HCT116 (cell line): ENCODE measurements at regions not wholly inside any gene's neighbourhood (a gene's known extent, or its start where the extent isn't known, plus 50 kb on each side); places are given as distances from the start of the nearest gene placed in this dataset.

Source experiments
- ATAC-seq: fragments of 200-7000 bp; cut with Tn5 transposase; 2 replicates; pipeline ENCODE4 v1.9.1; 2020; ENCODE audit warnings: mild to moderate bottlenecking, moderate library complexity
- BruUV-seq: library from RNA; stranded (reverse); fragments of 400-500 nt; replicated peaks from 2 replicates; lab custom pipeline; 2021; lab: Mats Ljungman, UMichigan
- CTCF ChIA-PET: fragments of 300-600 bp; sonication (Branson Sonifier 250); formaldehyde crosslinking; loops from one replicate; lab custom pipeline; 2021; ENCODE audit warnings: antibody characterized with exemption; lab: Charles Lee
- POLR2A ChIA-PET: fragments of 300-600, 350-600 bp; sonication (Branson Sonifier 250); formaldehyde crosslinking; loops from one replicate; lab custom pipeline; 2021; ENCODE audit warnings: antibody characterized with exemption; lab: Charles Lee
- RAD21 ChIA-PET, 2 experiments: fragments of 300-600 bp; sonication (Branson Sonifier 250); formaldehyde crosslinking; loops; one replicate each; lab custom pipeline; 2023; ENCODE audit warnings: low total read pairs in 2 of 2; ENCODE audit not compliant: uncharacterized antibody in 2 of 2, unreplicated experiment in 2 of 2, low non-redundant PET in 1 of 2; lab: Charles Lee
- DNase-seq: peaks from one replicate; pipeline ENCODE4 v3.0.0-alpha.2; 2010; ENCODE audit warnings: low read depth, low spot score
- H2AFZ ChIP-seq: fragments of 200-600 bp; shearing (Covaris generic), sonication (generic); 2 replicates; pipeline ENCODE4 v1.6.1; 2017; ENCODE audit warnings: low read depth, mixed run types, mixed read lengths, antibody characterized with exemption, low read length; ENCODE audit not compliant: poor library complexity, severe bottlenecking
- H3K27ac ChIP-seq: 2 replicates; pipeline ENCODE4 v1.5.1; 2012; ENCODE audit warnings: low read depth, low read length
- H3K27me3 ChIP-seq: fragments of 200-600 bp; sonication (generic); 2 replicates; pipeline ENCODE4 v1.6.1; 2016; ENCODE audit warnings: mixed run types, low read length, mixed read lengths; ENCODE audit not compliant: insufficient read depth
- H3K36me3 ChIP-seq, 2 experiments: fragments of 200-500 bp in 1 of 2; fragments of 200-600 bp in 1 of 2; sonication (Bioruptor generic) in 1 of 2; sonication (generic) in 1 of 2; 2 replicates each; pipeline versions ENCODE4 v1.5.1 to v1.6.1; 2014 to 2016; ENCODE audit warnings: low read length in 2 of 2, inconsistent platforms in 1 of 2, mixed read lengths in 1 of 2, mixed run types in 1 of 2; ENCODE audit not compliant: insufficient read depth in 2 of 2, control insufficient read depth in 1 of 2
- H3K4me1 ChIP-seq, 2 experiments: fragments of 200-600 bp in 1 of 2; sonication (generic) in 1 of 2; 2 replicates each; pipeline versions ENCODE4 v1.5.1 to v1.6.1; 2012 to 2017; ENCODE audit warnings: low read length in 2 of 2, inconsistent platforms in 1 of 2, mild to moderate bottlenecking in 1 of 2, mixed read lengths in 1 of 2, mixed run types in 1 of 2, moderate library complexity in 1 of 2; ENCODE audit not compliant: insufficient read depth in 2 of 2, control insufficient read depth in 1 of 2
- H3K4me2 ChIP-seq: fragments of 200-600 bp; sonication (generic); 2 replicates; pipeline ENCODE4 v1.6.1; 2017; ENCODE audit warnings: mixed run types, low read length, mixed read lengths
- H3K4me3 ChIP-seq, 2 experiments: fragments of 200-600 bp in 1 of 2; sonication (generic) in 1 of 2; replicated peaks in 1 of 2; 2 replicates each; pipeline ENCODE4 v1.5.1; 2011 to 2016; ENCODE audit warnings: low read length in 2 of 2, control low read depth in 1 of 2, low read depth in 1 of 2, mild to moderate bottlenecking in 1 of 2, mixed read lengths in 1 of 2, mixed run types in 1 of 2
- H3K79me2 ChIP-seq: fragments of 200-600 bp; sonication (generic); 2 replicates; pipeline ENCODE4 v1.6.1; 2017; ENCODE audit warnings: mild to moderate bottlenecking, mixed run types, low read length, moderate library complexity, mixed read lengths; ENCODE audit not compliant: insufficient read depth
- H3K9ac ChIP-seq: fragments of 200-600 bp; sonication (generic); 2 replicates; pipeline ENCODE4 v1.6.1; 2016; ENCODE audit warnings: low read length, mixed read lengths
- H3K9me2 ChIP-seq: fragments of 200-600 bp; sonication (generic), shearing (Covaris generic); 2 replicates; pipeline ENCODE4 v1.6.1; 2017; ENCODE audit warnings: mixed run types, mild to moderate bottlenecking, moderate library complexity; ENCODE audit not compliant: insufficient read depth
- H3K9me3 ChIP-seq, 2 experiments: fragments of 200-500 bp in 1 of 2; fragments of 200-600 bp in 1 of 2; sonication (Bioruptor generic) in 1 of 2; sonication (generic) in 1 of 2; 2 replicates each; pipeline ENCODE4 v1.6.1; 2014 to 2017; ENCODE audit warnings: low read length in 2 of 2, mixed read lengths in 2 of 2, inconsistent platforms in 1 of 2, low read depth in 1 of 2, mild to moderate bottlenecking in 1 of 2, mixed run types in 1 of 2, moderate library complexity in 1 of 2; ENCODE audit not compliant: control insufficient read depth in 1 of 2, insufficient read depth in 1 of 2
- H4K20me1 ChIP-seq: fragments of 200-600 bp; sonication (generic), shearing (Covaris generic); 2 replicates; pipeline ENCODE4 v1.6.1; 2017; ENCODE audit warnings: mixed run types, mild to moderate bottlenecking, moderate library complexity; ENCODE audit not compliant: insufficient read depth
- CEBPB ChIP-seq: IDR thresholded peaks from 2 replicates; pipeline ENCODE4 v1.6.1; 2012; ENCODE audit warnings: low read depth
- CTCF ChIP-seq, 3 experiments: fragments of 200-600 bp in 1 of 3; sonication (generic) in 1 of 3; IDR thresholded peaks in 2 of 3; conservative IDR thresholded peaks in 1 of 3; 2 replicates each; pipeline ENCODE4 v1.5.1; 2012 to 2017; ENCODE audit warnings: low read depth in 2 of 3, low read length in 2 of 3, antibody characterized with exemption in 1 of 3, borderline replicate concordance in 1 of 3, control low read depth in 1 of 3, mild to moderate bottlenecking in 1 of 3, mixed read lengths in 1 of 3, mixed run types in 1 of 3, moderate library complexity in 1 of 3; ENCODE audit not compliant: insufficient read depth in 1 of 3
- EGR1 ChIP-seq: IDR thresholded peaks from 2 replicates; pipeline ENCODE4 v1.6.1; 2012; ENCODE audit warnings: low read depth
- EZH2phosphoT487 ChIP-seq: fragments of 200-600 bp; IDR thresholded peaks from 2 replicates; pipeline ENCODE4 v1.6.1; 2018; ENCODE audit warnings: antibody characterized with exemption, borderline replicate concordance
- POLR2A ChIP-seq: IDR thresholded peaks from 2 replicates; pipeline ENCODE4 v1.7.0; 2011; ENCODE audit warnings: borderline replicate concordance; ENCODE audit not compliant: insufficient read depth, insufficient read length; ENCODE audit errors: extremely low read depth
- POLR2AphosphoS5 ChIP-seq: IDR thresholded peaks from 2 replicates; pipeline ENCODE4 v1.6.1; 2011; ENCODE audit warnings: mild to moderate bottlenecking, low read depth, low read length, moderate library complexity
- SIN3A ChIP-seq: IDR thresholded peaks from 2 replicates; pipeline ENCODE4 v1.6.1; 2012; ENCODE audit warnings: low read depth
- SP1 ChIP-seq: IDR thresholded peaks from 2 replicates; pipeline ENCODE4 v1.6.1; 2012; ENCODE audit warnings: low read depth
- SRF ChIP-seq: IDR thresholded peaks from 2 replicates; pipeline ENCODE4 v1.6.1; 2012; ENCODE audit warnings: low read depth
- ZBTB33 ChIP-seq: IDR thresholded peaks from 2 replicates; pipeline ENCODE4 v1.6.1; 2011; ENCODE audit warnings: mild to moderate bottlenecking, low read length, moderate library complexity; ENCODE audit not compliant: insufficient replicate concordance; ENCODE audit errors: extremely low read depth
- intact Hi-C: fragments of 100-400 bp; cut with micrococcal nuclease; formaldehyde crosslinking; loops from 2 replicates; pipeline ENCODE4 v1.10.0; 2022
- TF ChIP-seq, protein P1 (sequence below): IDR thresholded peaks from 2 replicates; pipeline ENCODE4 v1.6.1; 2012; ENCODE audit warnings: low read depth
- TF ChIP-seq, protein P2 (sequence below): IDR thresholded peaks from 2 replicates; pipeline ENCODE4 v1.6.1; 2012

DNA sequence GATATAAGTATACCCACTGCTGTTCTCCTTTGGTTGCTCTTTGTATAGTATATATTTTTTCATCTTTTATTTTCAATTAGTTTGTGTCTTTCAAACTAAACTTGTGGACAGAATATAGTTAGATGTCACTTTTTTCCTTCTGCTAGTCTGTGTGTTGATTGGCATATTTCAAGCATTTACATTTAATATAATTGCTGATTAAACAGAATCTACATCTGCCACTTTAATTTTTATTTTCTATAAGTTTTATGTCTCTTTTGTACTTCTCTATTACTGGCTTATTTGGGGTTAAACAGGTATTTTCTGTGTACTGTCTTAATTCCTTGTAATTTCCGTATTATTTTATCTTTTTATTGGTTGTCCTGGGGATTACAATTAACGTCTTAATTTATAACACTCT is 74.4 kb upstream of the CHODL start:
- no peak overlapping the region for H2AFZ ChIP-seq
- H4K20me1 ChIP-seq: no peaks in the 10 kb centered on the region
- no peak overlapping the region for H3K4me3 ChIP-seq
- ATAC-seq: no peak
- CTCF ChIA-PET: no interaction called here
- TF ChIP-seq CEBPB (no peak), CTCF (IDR thresholded peaks at IDR 0.05 in 2 of 3, conservative IDR thresholded peaks at IDR 0.05 in 1 of 3; ENCODE audit: borderline replicate concordance in 1 of 3, insufficient read depth in 1 of 3, low read depth in 2 of 3, low read length in 2 of 3) (no peak), EGR1 (no peak), EZH2phosphoT487 (no peak), SIN3A (no peak), SRF (no peak), POLR2AphosphoS5 (no peak), ZBTB33 (no peak), SP1 (no peak), POLR2A (no peak)
- TF ChIP-seq, protein P1, sequence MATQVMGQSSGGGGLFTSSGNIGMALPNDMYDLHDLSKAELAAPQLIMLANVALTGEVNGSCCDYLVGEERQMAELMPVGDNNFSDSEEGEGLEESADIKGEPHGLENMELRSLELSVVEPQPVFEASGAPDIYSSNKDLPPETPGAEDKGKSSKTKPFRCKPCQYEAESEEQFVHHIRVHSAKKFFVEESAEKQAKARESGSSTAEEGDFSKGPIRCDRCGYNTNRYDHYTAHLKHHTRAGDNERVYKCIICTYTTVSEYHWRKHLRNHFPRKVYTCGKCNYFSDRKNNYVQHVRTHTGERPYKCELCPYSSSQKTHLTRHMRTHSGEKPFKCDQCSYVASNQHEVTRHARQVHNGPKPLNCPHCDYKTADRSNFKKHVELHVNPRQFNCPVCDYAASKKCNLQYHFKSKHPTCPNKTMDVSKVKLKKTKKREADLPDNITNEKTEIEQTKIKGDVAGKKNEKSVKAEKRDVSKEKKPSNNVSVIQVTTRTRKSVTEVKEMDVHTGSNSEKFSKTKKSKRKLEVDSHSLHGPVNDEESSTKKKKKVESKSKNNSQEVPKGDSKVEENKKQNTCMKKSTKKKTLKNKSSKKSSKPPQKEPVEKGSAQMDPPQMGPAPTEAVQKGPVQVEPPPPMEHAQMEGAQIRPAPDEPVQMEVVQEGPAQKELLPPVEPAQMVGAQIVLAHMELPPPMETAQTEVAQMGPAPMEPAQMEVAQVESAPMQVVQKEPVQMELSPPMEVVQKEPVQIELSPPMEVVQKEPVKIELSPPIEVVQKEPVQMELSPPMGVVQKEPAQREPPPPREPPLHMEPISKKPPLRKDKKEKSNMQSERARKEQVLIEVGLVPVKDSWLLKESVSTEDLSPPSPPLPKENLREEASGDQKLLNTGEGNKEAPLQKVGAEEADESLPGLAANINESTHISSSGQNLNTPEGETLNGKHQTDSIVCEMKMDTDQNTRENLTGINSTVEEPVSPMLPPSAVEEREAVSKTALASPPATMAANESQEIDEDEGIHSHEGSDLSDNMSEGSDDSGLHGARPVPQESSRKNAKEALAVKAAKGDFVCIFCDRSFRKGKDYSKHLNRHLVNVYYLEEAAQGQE: no peak
- TF ChIP-seq, protein P2, sequence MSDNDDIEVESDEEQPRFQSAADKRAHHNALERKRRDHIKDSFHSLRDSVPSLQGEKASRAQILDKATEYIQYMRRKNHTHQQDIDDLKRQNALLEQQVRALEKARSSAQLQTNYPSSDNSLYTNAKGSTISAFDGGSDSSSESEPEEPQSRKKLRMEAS: no peak
- TF ChIP-seq, all 23 proteins: peak for 0
- no TSS peak for BruUV-seq
- no peak overlapping the region for H3K4me2 ChIP-seq
- H3K4me1 ChIP-seq: no peaks in the 10 kb centered on the region
- ChIA-PET RAD21 (no interaction called here), POLR2A (no interaction called here)
- H3K79me2 ChIP-seq: no peaks in the 10 kb centered on the region
- DNase-seq: no peak
- H3K27ac ChIP-seq: no peak overlapping the region
- no peak overlapping the region for H3K9ac ChIP-seq
- peaks cover 5 to 34% of the 10 kb centered on the region in 2 experiments; a peak in 3 of 4 replicates for H3K9me3 ChIP-seq
- no peaks in the 10 kb centered on the region for H3K27me3 ChIP-seq
- H3K9me2 ChIP-seq: no peaks in the 10 kb centered on the region
- no peaks in the 10 kb centered on the region for H3K36me3 ChIP-seq
- intact Hi-C loops: no loop called here
